Activated CD4-positive, alpha-beta T cell treated with anti-CD3 and anti-CD28 coated beads for 24 hours (primary cell): ENCODE measurements at regions not wholly inside any gene's neighbourhood (a gene's known extent, or its start where the extent isn't known, plus 50 kb on each side); places are given as distances from the start of the nearest gene placed in this dataset.

Experiments
- DNase-seq, 2 donors: peaks; one replicate each; pipeline ENCODE4 v3.0.0-alpha.2; 2020; ENCODE audit warnings: low read depth in 2 of 2

- DNase-seq = no peak
Observed at GRCh38 chr12:89185889-89186288, 166.4 kb downstream of the DUSP6 start.

DNA sequence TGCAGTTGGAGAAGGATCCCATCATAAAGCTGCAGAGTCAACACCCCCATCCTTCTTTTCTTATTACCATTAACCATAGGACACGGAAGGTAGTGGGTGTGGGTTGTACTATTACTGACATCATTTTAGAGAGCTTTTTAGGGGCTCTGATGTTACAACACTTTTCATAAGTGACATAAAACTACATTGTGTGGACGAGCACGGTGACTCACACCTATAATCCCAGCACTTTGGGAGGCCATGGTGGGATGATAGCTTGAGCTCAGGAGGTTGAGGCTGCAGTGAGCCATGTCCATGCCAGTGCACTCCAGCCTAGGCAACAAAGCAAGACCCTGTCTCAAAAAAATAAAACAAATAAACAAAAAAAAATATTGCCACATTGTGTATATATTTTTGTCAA is 167.1 kb downstream of the DUSP6 start:
- no peak for DNase-seq

- no peak for DNase-seq
Observed at GRCh38 chr12:89183985-89184435, 168.3 kb downstream of the DUSP6 start.

DNA sequence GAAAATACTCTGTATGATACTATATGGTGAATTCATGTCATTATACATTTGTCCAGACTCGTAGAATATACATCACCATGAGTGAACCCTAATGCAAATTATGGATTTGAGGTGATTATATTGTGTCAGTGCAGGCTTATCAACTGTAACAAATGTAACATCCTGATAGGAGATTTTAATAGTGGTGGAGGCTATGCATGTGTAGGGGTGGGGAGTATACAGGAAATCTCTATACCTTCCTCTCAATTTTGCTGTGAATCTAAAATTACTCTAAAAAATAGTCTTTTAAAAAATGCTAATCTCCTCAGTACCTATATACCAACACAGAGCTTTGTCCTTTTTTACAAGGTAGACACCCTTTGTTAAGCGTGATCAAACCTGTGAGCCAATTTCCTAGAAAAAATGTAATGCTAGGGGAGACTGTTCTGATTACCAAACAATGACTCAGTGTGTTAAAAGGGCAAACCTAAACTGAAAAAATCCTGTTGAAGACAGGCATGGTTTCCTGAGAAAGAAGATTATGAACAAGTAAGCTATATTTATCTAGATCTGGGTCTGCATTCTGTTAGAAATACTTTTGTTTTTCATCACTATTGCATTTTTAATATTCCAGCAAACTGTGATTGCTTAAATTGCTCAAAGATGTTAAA is 170.9 kb downstream of the DUSP6 start:
- no peak for DNase-seq

DNA sequence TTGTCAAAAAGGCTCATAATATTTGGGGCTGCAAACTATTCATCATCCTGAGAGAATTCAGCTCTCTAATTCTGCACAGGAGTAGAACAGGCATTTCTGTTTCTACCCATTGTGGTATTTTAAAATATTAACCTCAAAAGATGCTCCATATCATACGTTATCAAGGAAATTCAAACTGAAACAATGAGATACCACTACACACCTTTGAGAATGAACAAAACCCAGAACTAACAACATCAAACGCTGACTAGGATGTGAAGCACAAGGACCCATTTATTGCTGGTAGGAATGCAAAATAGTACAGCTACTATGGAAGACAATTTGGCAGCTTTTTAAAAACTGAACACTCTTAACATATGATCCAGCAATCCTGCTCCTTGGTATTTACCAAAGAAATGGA is 171.8 kb downstream of the DUSP6 start:
- no peak for DNase-seq

DNA sequence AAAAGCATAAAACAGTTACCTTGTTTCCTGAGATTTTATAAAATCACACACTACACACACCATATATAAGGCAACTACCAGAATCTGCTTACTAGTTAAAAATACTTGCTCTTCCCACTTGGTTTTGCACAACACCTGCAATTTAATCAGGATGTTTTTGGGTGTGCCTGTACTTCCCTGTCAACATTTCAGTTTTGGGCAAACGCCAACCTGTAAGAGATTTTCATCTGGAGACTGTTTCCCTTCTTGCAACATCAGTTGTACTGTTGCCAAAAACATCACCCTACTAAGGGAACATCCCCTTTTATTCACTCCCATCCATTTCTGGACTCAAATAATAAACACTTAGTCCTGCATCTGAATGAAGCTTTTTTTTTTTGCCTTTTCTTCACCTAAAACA is 172.3 kb downstream of the DUSP6 start:
- no peak for DNase-seq

DNA sequence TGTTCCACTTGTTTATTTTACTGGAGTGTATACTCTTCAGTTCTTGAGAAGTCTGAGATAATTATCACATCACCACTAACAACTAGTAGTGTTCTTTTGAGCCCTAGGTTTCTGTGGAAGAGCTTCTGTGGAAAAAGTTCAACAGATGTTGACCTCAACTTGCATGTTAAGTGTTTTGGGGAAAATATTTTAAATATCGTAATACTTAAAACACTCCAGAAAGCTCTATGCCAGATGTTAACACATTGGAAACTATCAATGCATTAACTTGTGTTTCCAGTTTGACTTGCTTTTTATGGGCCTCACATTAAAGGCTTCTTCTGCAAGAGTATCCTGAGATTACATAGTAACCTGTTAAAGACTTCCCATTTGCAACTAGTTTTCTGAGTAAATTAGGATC is 173.1 kb downstream of the DUSP6 start:
- DNase-seq = no peak

GRCh38 chr12:89177802-89178395 is 174.4 kb downstream of the DUSP6 start:
- DNase-seq = no peak

- no peak for DNase-seq
Observed at GRCh38 chr12:89176676-89177075, 175.6 kb downstream of the DUSP6 start.

DNA sequence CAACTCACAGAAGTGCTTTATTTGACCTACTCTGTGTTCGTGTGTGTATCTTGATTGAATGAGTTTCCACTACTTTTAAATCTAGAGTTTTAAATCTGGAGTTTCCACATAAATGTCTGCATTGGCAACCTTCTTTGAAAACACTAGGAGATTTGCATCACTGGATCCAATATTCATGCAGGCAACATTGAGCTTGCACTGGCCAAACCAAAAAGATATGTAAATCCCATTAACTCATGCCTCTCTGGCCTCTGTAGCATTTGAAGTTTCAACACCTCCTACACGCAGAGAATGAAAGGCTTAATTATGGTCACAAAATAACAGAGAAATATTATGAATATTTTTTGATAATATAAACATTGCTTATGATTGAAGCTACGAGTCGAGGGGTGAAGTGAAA is 178.6 kb downstream of the DUSP6 start:
- DNase-seq = no peak

DNA sequence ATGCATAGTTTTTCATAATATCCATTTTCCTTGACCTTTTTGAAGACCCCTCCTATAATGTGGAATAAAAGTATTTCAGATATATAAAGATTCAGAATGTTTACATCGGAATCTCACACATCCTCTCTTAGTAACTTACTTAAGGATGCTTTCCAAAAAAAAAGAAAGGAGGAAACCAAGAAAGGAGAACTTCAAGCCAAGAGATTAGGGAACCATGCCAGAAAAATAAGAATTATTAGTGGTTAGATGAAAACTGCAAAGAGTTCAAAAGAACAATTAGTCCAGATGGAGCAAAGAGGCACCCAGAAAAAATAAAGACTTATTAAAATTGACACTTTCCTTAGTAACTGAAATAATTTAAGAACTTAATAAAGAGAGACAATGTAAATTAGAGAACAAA is 179.2 kb downstream of the DUSP6 start:
- no peak for DNase-seq

GRCh38 chr12:89172224-89172623 is 180.1 kb downstream of the DUSP6 start:
- no peak for DNase-seq

GRCh38 chr12:89169321-89169720 is 183.0 kb downstream of the DUSP6 start:
- DNase-seq = no peak

DNA sequence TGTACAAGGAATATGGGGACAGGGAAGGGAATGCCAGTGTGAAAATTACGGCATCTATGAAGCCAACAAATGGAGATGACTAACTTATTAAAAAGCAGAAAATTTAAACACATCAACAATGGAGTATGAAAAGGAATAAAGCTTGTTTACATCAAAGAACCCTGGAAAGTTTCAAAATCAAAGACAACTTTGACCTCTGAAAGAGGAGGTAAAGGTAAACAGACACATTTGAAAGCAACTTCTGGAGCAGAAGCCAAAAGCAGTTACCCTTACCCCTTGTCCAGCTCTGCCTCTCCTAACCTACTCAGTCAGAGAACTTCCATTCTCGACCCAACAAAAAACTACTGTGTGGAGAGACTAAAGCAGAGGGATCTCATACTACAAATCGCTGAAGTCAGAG is 184.3 kb downstream of the DUSP6 start:
- no peak for DNase-seq

DNA sequence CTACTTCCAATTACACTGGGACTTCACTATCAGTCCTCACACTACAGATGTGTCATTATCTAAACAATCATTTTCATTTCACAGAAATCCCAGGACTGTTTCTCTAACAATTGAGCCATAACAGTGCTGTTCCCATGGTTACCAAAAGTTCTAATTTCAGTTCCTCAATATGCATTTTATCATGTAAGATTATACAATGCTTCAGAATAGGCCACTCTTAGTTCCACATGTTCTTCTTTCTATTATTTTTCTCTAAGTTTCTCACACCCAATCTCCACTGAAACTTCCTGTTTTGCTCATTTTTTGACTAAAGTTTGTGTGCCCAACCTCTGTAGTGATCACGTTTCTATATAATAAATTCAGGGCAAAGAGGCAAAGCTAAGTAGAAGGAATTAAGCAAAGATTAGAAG is 185.8 kb downstream of the DUSP6 start:
- DNase-seq = no peak

DNA sequence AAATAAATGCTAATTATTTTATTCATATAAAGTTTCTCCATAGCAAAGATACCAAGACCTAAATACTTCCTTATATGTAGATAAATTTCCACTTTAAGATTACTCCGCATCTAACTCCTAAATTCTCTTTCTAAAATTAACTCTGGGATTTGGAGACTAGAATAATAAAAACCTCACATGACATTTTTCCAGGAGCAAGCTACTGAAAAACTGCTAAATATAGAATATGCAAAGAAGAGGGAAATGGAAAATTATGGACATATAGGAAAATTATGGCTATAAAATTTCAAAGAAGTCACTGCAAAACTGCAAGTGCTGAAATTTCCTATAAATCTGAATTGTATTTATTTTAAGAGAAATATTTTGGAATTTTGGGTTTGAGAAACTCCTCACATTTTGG is 186.2 kb downstream of the DUSP6 start:
- DNase-seq = no peak

- DNase-seq = no peak
Observed at GRCh38 chr12:89165703-89166102, 186.6 kb downstream of the DUSP6 start.

DNA sequence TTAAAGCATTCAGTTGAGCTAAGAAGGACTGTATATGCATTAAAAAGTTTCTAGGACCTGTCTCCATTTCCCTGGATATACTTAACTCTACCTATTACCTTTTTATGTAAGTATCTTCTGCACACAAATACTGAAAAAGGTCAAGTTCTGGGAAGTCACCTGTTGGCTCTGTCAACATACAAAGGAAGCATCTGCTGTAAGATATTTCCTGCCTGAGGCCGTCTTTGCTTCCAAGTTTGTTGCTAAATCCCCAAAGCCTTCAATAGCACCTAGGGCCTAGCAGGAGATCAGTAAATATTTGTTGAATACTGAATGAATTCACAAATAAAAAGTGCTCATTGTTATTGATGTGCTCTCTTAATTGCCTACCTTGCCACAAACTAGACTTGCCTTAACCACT is 188.4 kb downstream of the DUSP6 start:
- DNase-seq = no peak

DNA sequence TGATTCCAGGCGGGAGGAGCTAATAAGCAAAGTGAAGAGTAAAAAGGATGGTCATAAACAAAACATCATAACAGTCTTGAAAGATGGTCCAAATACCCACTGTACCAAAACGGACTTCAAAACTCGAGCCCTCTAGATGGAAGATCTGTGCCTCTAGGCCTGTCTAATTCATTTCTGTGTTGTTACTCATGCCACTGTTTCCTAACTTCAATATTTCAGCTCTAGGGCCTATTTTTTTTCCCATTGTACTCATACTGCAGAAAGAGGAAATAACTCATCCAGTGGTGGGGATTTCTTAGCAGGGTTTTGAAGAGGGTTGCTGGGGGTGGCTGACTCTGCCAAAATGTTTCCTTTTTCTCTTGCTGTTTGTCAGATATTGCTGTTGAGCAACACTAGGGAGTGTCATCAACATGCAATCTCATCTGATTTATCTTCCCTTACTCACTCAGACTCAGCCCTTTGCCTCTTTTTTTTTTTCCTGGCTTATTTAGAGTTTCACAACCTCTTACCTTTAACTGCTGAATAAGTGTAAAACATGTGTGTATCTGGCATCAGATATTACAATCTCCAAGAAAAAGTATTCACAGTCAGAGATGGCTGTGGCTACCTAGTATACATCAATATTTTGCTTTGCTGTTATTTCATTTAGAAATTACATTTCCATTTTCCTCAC is 189.6 kb downstream of the DUSP6 start:
- DNase-seq = peak; percentile 50 to 55

- DNase-seq = no peak
Observed at GRCh38 chr12:89161557-89161956, 190.7 kb downstream of the DUSP6 start.

GRCh38 chr12:89160716-89161123 is 191.6 kb downstream of the DUSP6 start:
- DNase-seq = peak; percentile 27 to 31

DNA sequence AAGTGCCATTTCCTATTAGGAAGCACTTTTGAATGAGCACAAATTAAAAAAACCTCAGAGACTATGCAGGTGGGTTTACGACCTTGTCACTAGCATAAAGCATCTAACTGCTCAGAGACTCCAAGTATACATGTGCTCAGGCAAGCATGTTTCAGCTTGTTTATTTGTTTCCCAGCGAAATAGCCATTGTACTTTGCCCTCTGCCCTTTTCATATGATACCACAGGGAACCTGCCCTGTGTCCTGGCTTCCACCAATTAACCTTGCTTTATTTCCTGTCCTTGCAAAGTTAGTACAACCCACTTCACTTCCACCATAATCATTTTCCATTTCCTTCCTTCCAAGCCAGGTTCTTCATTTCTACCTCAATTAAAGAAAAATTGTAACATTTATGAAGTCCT is 194.9 kb downstream of the DUSP6 start:
- DNase-seq = no peak

- no peak for DNase-seq
Observed at GRCh38 chr12:89156862-89157262, 195.4 kb downstream of the DUSP6 start.
